Ascending aorta (tissue), 2 donors: ENCODE measurements at regions not wholly inside any gene's neighbourhood (a gene's known extent, or its start where the extent isn't known, plus 50 kb on each side); places are given as distances from the start of the nearest gene placed in this dataset.

ENCODE experiments used
- DNase-seq, 2 donors: peaks; one replicate each; pipeline ENCODE4 v3.0.0-alpha.2; 2019; ENCODE audit warnings: low spot score in 2 of 2
- H3K27ac ChIP-seq, 2 donors: fragments of 200-600 bp; sonication (generic); one replicate each; pipeline ENCODE4 v1.5.1; 2016 to 2017; ENCODE audit warnings: mild to moderate bottlenecking in 1 of 2
- H3K27me3 ChIP-seq: fragments of 200-600 bp; sonication (generic); one replicate; pipeline ENCODE4 v1.5.1; 2017
- H3K36me3 ChIP-seq, 2 donors: fragments of 200-600 bp; sonication (generic); one replicate each; pipeline ENCODE4 v1.5.1; 2016
- H3K4me1 ChIP-seq, 2 donors: fragments of 200-600 bp; sonication (generic); one replicate each; pipeline ENCODE4 v1.5.1; 2016 to 2017; ENCODE audit warnings: mild to moderate bottlenecking in 1 of 2
- H3K4me3 ChIP-seq, 2 donors: fragments of 200-600 bp; sonication (generic); one replicate each; pipeline ENCODE4 v1.5.1; 2016 to 2017; ENCODE audit warnings: mild to moderate bottlenecking in 1 of 2
- H3K9me3 ChIP-seq, 2 donors: fragments of 200-600 bp; sonication (generic); one replicate each; pipeline ENCODE4 v1.5.1; 2016
- intact Hi-C: fragments of 100-400 bp; cut with DNase I; formaldehyde crosslinking; loops from one replicate; pipeline ENCODE4 v1.15.1; 2023
- TF ChIP-seq, protein P1 (sequence below), 3 experiments: fragments of 200-600 bp in 2 of 3; fragments of 450-650 bp in 1 of 3; sonication (generic) in 2 of 3; IDR thresholded peaks; one replicate each; pipeline ENCODE4 v1.5.1; 2016 to 2019; ENCODE audit warnings: antibody characterized with exemption in 3 of 3, mild to moderate bottlenecking in 1 of 3, moderate library complexity in 1 of 3

DNA sequence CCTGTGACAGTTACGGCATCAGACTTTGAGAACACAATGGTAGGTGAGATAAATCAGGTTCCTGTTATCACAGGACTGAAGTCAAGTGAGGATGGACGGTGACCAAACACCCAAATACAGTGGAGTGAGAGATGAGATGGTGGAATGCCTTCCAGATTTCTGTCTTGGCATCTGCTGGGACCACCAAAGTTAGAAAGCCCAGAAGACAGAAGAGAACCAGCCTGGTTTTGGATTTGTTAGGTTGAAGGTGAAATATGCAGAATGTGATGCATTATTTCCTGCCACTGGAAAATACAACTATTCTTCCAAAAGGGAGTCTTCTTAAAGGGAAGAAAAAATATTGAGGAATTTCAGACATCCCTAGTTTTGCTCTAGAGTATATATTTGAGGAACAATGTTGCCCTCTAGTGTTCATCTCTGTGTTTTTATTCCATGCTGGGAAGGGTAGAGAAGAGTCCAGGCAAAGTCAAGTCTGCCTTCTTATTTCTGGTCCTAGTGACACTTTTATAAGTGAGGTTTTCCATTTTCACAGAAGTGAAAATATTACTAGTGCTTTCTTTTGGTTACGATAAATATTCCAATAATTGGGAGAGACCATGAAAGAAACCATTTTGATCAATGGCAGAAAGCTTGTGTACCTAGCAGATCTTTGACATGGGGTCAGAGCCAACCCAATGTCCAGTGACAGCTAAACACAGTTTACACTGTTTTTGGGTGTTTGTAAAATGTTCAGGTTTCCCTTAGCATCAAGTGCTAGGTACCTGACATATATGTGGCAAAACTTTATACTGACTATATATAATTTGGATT lies 142.3 kb upstream of the ANKH start:
- Histone ChIP-seq H3K27me3 (no peaks in the 10 kb centered on the region), H3K27ac (no peak overlapping the region), H3K4me1 (peaks cover 6 to 14% of the 10 kb centered on the region in 2 donors), H3K36me3 (no peaks in the 10 kb centered on the region), H3K9me3 (no peaks in the 10 kb centered on the region), H3K4me3 (no peak overlapping the region)
- TF ChIP-seq, protein P1, sequence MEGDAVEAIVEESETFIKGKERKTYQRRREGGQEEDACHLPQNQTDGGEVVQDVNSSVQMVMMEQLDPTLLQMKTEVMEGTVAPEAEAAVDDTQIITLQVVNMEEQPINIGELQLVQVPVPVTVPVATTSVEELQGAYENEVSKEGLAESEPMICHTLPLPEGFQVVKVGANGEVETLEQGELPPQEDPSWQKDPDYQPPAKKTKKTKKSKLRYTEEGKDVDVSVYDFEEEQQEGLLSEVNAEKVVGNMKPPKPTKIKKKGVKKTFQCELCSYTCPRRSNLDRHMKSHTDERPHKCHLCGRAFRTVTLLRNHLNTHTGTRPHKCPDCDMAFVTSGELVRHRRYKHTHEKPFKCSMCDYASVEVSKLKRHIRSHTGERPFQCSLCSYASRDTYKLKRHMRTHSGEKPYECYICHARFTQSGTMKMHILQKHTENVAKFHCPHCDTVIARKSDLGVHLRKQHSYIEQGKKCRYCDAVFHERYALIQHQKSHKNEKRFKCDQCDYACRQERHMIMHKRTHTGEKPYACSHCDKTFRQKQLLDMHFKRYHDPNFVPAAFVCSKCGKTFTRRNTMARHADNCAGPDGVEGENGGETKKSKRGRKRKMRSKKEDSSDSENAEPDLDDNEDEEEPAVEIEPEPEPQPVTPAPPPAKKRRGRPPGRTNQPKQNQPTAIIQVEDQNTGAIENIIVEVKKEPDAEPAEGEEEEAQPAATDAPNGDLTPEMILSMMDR (IDR thresholded peaks at IDR 0.05) = peak; percentile 56 to 73 (median 62)
- intact Hi-C loops = loop anchor here (1.0 to 5.0 kb wide), 2 partner anchors 67 to 287 kb away; no protein-coding TSS in a partner anchor
- DNase-seq = no peak

GRCh38 chr5:15012061-15012460 lies 140.5 kb upstream of the ANKH start:
- Histone ChIP-seq H3K4me3 (no peak overlapping the region), H3K27me3 (no peaks in the 10 kb centered on the region), H3K4me1 (peaks cover 16 to 20% of the 10 kb centered on the region in 2 donors), H3K36me3 (no peaks in the 10 kb centered on the region), H3K9me3 (no peaks in the 10 kb centered on the region), H3K27ac (no peak overlapping the region)
- TF ChIP-seq, protein P1 (IDR thresholded peaks at IDR 0.05) = no peak
- no peak for DNase-seq
- intact Hi-C loops = loop anchor here (5.0 kb wide), 1 partner anchor 65 kb away; no protein-coding TSS in a partner anchor

DNA sequence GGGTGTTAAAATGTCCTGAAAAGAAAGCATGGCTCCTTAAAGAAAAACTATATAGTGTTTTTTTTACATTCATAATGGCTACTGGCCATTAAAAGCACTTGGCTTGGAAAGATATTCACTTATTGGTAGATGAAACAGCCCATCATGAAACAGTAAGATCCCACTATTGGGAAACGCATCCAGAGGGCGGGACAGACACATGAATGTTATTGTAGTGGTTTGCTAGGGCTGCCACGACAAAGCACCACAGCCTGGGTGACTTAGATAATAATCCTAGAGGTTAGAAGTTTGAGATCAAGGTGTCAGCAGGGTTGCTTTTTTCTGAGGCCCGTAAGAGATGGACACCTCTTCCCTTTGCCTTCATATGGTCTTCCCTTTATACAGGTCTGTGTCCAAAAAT lies 139.4 kb upstream of the ANKH start:
- Histone ChIP-seq H3K4me1 (peaks cover 21 to 22% of the 10 kb centered on the region in 2 donors), H3K4me3 (no peak overlapping the region), H3K27ac (peak overlapping the region; percentile 91 to 92), H3K36me3 (no peaks in the 10 kb centered on the region), H3K9me3 (no peaks in the 10 kb centered on the region), H3K27me3 (no peaks in the 10 kb centered on the region)
- intact Hi-C loops = loop anchor here (5.0 kb wide), 1 partner anchor 64 kb away; no protein-coding TSS in a partner anchor
- no peak for DNase-seq
- TF ChIP-seq, protein P1 (IDR thresholded peaks at IDR 0.05) = no peak

GRCh38 chr5:15009420-15009819 lies 137.8 kb upstream of the ANKH start:
- Histone ChIP-seq H3K27ac (peak overlapping the region; percentile 91 to 92), H3K27me3 (no peaks in the 10 kb centered on the region), H3K4me1 (peaks cover 21 to 22% of the 10 kb centered on the region in 2 donors), H3K9me3 (no peaks in the 10 kb centered on the region), H3K36me3 (no peaks in the 10 kb centered on the region), H3K4me3 (no peak overlapping the region)
- DNase-seq = no peak
- intact Hi-C loops = loop anchor here (5.0 to 10.0 kb wide), 3 partner anchors 192 to 995 kb away; partner anchors contain the start of gene OTULIN
- TF ChIP-seq, protein P1 (IDR thresholded peaks at IDR 0.05) = no peak

- no peak for DNase-seq
- no peaks in the 10 kb centered on the region for H3K36me3 ChIP-seq
- H3K4me1 ChIP-seq = peaks cover 21 to 22% of the 10 kb centered on the region in 2 donors
- intact Hi-C loops = loop anchor here (5.0 to 10.0 kb wide), 3 partner anchors 192 to 994 kb away; partner anchors contain the start of gene OTULIN
- H3K9me3 ChIP-seq = no peaks in the 10 kb centered on the region
- peak overlapping the region; percentile 91 to 92 for H3K27ac ChIP-seq
- no peaks in the 10 kb centered on the region for H3K27me3 ChIP-seq
- TF ChIP-seq, protein P1 (IDR thresholded peaks at IDR 0.05) = no peak
- no peak overlapping the region for H3K4me3 ChIP-seq
These were observed 137.3 kb upstream of the ANKH start for GRCh38 chr5:15008921-15009320.
